Loucy (cell line): ENCODE measurements at regions not wholly inside any gene's neighbourhood (a gene's known extent, or its start where the extent isn't known, plus 50 kb on each side); places are given as distances from the start of the nearest gene placed in this dataset.

ENCODE experiments used
- EZH2phosphoT487 ChIP-seq: fragments of 200-600 bp; IDR thresholded peaks from 2 replicates; pipeline ENCODE4 v1.6.1; 2018; ENCODE audit warnings: antibody characterized with exemption, mild to moderate bottlenecking, moderate library complexity, borderline replicate concordance
- TF ChIP-seq, protein P1 (sequence below): fragments of 200-600 bp; sonication (generic); conservative IDR thresholded peaks from 2 replicates; pipeline ENCODE4 v1.5.1; 2014; ENCODE audit warnings: mild to moderate bottlenecking, antibody characterized with exemption, low read length

DNA sequence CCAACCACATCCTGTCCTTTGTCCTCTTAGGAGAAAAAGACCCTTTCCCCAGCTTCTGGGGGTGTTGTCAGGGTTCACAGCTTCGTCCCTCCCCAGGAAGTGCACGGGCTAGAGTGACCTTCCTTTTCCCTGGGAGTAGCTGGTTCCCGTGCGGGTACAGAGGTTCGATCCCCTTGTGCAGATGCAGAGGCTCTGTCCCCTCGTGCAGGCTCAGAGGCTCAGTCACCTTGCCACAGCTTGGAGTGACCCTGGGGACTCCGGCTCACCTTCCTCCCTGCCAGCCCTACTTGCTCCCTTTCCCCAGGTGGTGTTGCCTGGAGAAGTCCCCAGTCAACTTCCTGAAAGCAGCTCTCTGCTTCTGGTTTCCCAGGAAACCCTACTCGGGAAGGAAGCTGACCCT lies 60.0 kb upstream of the TCERG1L start:
- TF ChIP-seq, protein P1, sequence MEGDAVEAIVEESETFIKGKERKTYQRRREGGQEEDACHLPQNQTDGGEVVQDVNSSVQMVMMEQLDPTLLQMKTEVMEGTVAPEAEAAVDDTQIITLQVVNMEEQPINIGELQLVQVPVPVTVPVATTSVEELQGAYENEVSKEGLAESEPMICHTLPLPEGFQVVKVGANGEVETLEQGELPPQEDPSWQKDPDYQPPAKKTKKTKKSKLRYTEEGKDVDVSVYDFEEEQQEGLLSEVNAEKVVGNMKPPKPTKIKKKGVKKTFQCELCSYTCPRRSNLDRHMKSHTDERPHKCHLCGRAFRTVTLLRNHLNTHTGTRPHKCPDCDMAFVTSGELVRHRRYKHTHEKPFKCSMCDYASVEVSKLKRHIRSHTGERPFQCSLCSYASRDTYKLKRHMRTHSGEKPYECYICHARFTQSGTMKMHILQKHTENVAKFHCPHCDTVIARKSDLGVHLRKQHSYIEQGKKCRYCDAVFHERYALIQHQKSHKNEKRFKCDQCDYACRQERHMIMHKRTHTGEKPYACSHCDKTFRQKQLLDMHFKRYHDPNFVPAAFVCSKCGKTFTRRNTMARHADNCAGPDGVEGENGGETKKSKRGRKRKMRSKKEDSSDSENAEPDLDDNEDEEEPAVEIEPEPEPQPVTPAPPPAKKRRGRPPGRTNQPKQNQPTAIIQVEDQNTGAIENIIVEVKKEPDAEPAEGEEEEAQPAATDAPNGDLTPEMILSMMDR, result no peak
- TF ChIP-seq EZH2phosphoT487, result no peak
